ENCODE measurements at regions not wholly inside any gene's neighbourhood (a gene's known extent, or its start where the extent isn't known, plus 50 kb on each side); places are given as distances from the start of the nearest gene placed in this dataset.

- POLR2A ChIA-PET: no interaction called here
Measured at GRCh38 chr16:64543441-64543840, 578.4 kb downstream of the CDH11 start.

GRCh38 chr16:64543031-64543430 is 578.8 kb downstream of the CDH11 start:
- Mint-ChIP-seq H3K4me1 (ENCODE audit: low read depth) (no peaks in the 10 kb centered on the region), H3K4me3 (no peak overlapping the region), H3K9me3 (peaks cover 13% of the 10 kb centered on the region), H3K27ac (no peak overlapping the region), H3K36me3 (ENCODE audit: low read depth) (no peaks in the 10 kb centered on the region), H3K27me3 (no peaks in the 10 kb centered on the region)
- intact Hi-C loops (cut with DNase I, micrococcal nuclease): no loop called here
- no peak for ATAC-seq (ENCODE audit: poor library complexity)
- Histone ChIP-seq H3K4me1 (ENCODE audit: insufficient read depth, low read length) (no peaks in the 10 kb centered on the region), H3K36me3 (ENCODE audit: insufficient read depth, low read length) (no peaks in the 10 kb centered on the region), H3K27ac (ENCODE audit: low read depth in 1 of 2, low read length in 2 of 2) (no peak overlapping the region), H3K27me3 (ENCODE audit: control insufficient read depth in 1 of 2, insufficient read depth in 2 of 2, low read length in 2 of 2) (no peaks in the 10 kb centered on the region), H3K4me3 (ENCODE audit: low read length) (no peak overlapping the region), H3K9me3 (ENCODE audit: control insufficient read depth in 1 of 2, insufficient read depth in 1 of 2, low read length in 2 of 2) (peaks cover 4 to 10% of the 10 kb centered on the region in 2 experiments)
- CTCF ChIA-PET: no interaction called here
- no peak for TF ChIP-seq CTCF (IDR thresholded peaks at IDR 0.05)
- DNase-seq: no peak
- POLR2A ChIA-PET: no interaction called here

More at GRCh38 chr16:64543441-64543840, 578.4 kb downstream of the CDH11 start:
- Histone ChIP-seq H3K36me3 (ENCODE audit: insufficient read depth, low read length) (no peaks in the 10 kb centered on the region), H3K4me1 (ENCODE audit: insufficient read depth, low read length) (no peaks in the 10 kb centered on the region), H3K27me3 (ENCODE audit: control insufficient read depth in 1 of 2, insufficient read depth in 2 of 2, low read length in 2 of 2) (no peaks in the 10 kb centered on the region), H3K27ac (ENCODE audit: low read depth in 1 of 2, low read length in 2 of 2) (no peak overlapping the region), H3K4me3 (ENCODE audit: low read length) (no peak overlapping the region), H3K9me3 (ENCODE audit: control insufficient read depth in 1 of 2, insufficient read depth in 1 of 2, low read length in 2 of 2) (peaks cover 3 to 10% of the 10 kb centered on the region in 2 experiments)
- H3K4me1 Mint-ChIP-seq (ENCODE audit: low read depth): no peaks in the 10 kb centered on the region
- H3K36me3 Mint-ChIP-seq (ENCODE audit: low read depth): no peaks in the 10 kb centered on the region
- ATAC-seq (ENCODE audit: poor library complexity) (no peak), DNase-seq (no peak)
- H3K27me3 Mint-ChIP-seq: no peaks in the 10 kb centered on the region
- H3K27ac Mint-ChIP-seq: no peak overlapping the region
- intact Hi-C loops (cut with DNase I, micrococcal nuclease): no loop called here
- CTCF ChIA-PET: no interaction called here
- TF ChIP-seq CTCF (IDR thresholded peaks at IDR 0.05): no peak
- no peak overlapping the region for H3K4me3 Mint-ChIP-seq
- H3K9me3 Mint-ChIP-seq: peaks cover 14% of the 10 kb centered on the region

DNA sequence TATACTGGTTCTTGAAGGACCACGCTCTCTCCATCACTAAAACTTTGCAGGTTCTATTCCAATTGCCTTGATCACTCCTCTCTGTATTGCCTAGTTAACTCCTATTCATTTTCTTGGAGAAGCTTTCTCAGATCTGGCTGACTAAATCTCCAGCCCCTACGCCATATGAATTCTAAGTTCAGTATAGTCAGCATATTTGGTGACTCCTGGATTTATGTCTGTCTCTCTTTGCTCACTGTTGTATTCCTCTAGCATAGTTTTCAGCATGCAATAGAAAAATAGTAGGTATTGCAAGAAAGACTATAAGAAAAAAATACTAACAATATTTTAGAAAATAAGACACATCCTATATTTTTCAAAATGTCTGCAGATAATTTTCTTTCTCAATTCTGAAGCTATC is 579.7 kb downstream of the CDH11 start:
- Mint-ChIP-seq H3K4me1 (ENCODE audit: low read depth) (no peaks in the 10 kb centered on the region), H3K27ac (no peak overlapping the region), H3K36me3 (ENCODE audit: low read depth) (no peaks in the 10 kb centered on the region), H3K9me3 (peaks cover 12% of the 10 kb centered on the region), H3K27me3 (no peaks in the 10 kb centered on the region), H3K4me3 (no peak overlapping the region)
- H3K36me3 ChIP-seq (ENCODE audit: insufficient read depth, low read length): no peaks in the 10 kb centered on the region
- no peaks in the 10 kb centered on the region for H3K4me1 ChIP-seq (ENCODE audit: insufficient read depth, low read length)
- no peak for TF ChIP-seq CTCF (IDR thresholded peaks at IDR 0.05)
- no peak for DNase-seq
- POLR2A ChIA-PET: no interaction called here
- H3K9me3 ChIP-seq (ENCODE audit: control insufficient read depth in 1 of 2, insufficient read depth in 1 of 2, low read length in 2 of 2): peaks cover 10 to 13% of the 10 kb centered on the region in 2 experiments
- no peaks in the 10 kb centered on the region for H3K27me3 ChIP-seq (ENCODE audit: control insufficient read depth in 1 of 2, insufficient read depth in 2 of 2, low read length in 2 of 2)
- intact Hi-C loops (cut with DNase I, micrococcal nuclease): no loop called here
- CTCF ChIA-PET: no interaction called here
- H3K4me3 ChIP-seq (ENCODE audit: low read length): no peak overlapping the region
- no peak overlapping the region for H3K27ac ChIP-seq (ENCODE audit: low read depth in 1 of 2, low read length in 2 of 2)
- ATAC-seq (ENCODE audit: poor library complexity): no peak

Measured in CD4-positive, alpha-beta T cell (primary cell).